Omental fat pad (tissue), 3 donors: ENCODE measurements at regions not wholly inside any gene's neighbourhood (a gene's known extent, or its start where the extent isn't known, plus 50 kb on each side); places are given as distances from the start of the nearest gene placed in this dataset.

Experiments used
- ATAC-seq: fragments of 150-250 bp; one replicate; pipeline ENCODE4 v1.9.1; 2016; ENCODE audit warnings: mild to moderate bottlenecking, moderate library complexity; ENCODE audit not compliant: low FRiP score
- DNase-seq: peaks from one replicate; pipeline ENCODE4 v3.0.0-alpha.2; 2019; ENCODE audit warnings: low spot score
- CTCF ChIP-seq, 3 donors: fragments of 450-650 bp; IDR thresholded peaks; one replicate each; pipeline ENCODE4 v1.5.1; 2016 to 2017; ENCODE audit warnings: antibody characterized with exemption in 3 of 3, mild to moderate bottlenecking in 3 of 3, moderate library complexity in 2 of 3

GRCh38 chr13:79171141-79172061 lies 234.7 kb downstream of the RBM26 start:
- DNase-seq (no peak), ATAC-seq (no peak)
- no peak for TF ChIP-seq CTCF (IDR thresholded peaks at IDR 0.05)

GRCh38 chr13:79160818-79161217 lies 245.2 kb downstream of the RBM26 start:
- DNase-seq (no peak), ATAC-seq (no peak)

GRCh38 chr13:79155883-79156282 lies 250.2 kb downstream of the RBM26 start:
- no peak for TF ChIP-seq CTCF (IDR thresholded peaks at IDR 0.05)
- DNase-seq, result no peak
- no peak for ATAC-seq

More at GRCh38 chr13:79160818-79161217, 245.2 kb downstream of the RBM26 start:
- TF ChIP-seq CTCF (IDR thresholded peaks at IDR 0.05), result no peak

- no peak for TF ChIP-seq CTCF (IDR thresholded peaks at IDR 0.05)
- DNase-seq, result no peak
- no peak for ATAC-seq
These were observed 256.8 kb downstream of the RBM26 start for GRCh38 chr13:79149210-79149609.

GRCh38 chr13:79141082-79141481 lies 265.0 kb downstream of the RBM26 start:
- DNase-seq (no peak), ATAC-seq (no peak)
- TF ChIP-seq CTCF (IDR thresholded peaks at IDR 0.05), result no peak

- no peak for TF ChIP-seq CTCF (IDR thresholded peaks at IDR 0.05)
- peak; percentile 54 for ATAC-seq
- DNase-seq, result no peak
These were observed 277.9 kb downstream of the RBM26 start for GRCh38 chr13:79128158-79128557.

- ATAC-seq, result no peak
- DNase-seq, result no peak
- TF ChIP-seq CTCF (IDR thresholded peaks at IDR 0.05), result no peak
These were observed 279.3 kb downstream of the RBM26 start for GRCh38 chr13:79126706-79127105.
